GM21786 (cell line): ENCODE measurements at regions not wholly inside any gene's neighbourhood (a gene's known extent, or its start where the extent isn't known, plus 50 kb on each side); places are given as distances from the start of the nearest gene placed in this dataset.

Experiments
- ATAC-seq: cut with Tn5 transposase; IDR thresholded peaks from one replicate; pipeline ENCODE4 v1.9.1; 2021; ENCODE audit not compliant: unreplicated experiment

DNA sequence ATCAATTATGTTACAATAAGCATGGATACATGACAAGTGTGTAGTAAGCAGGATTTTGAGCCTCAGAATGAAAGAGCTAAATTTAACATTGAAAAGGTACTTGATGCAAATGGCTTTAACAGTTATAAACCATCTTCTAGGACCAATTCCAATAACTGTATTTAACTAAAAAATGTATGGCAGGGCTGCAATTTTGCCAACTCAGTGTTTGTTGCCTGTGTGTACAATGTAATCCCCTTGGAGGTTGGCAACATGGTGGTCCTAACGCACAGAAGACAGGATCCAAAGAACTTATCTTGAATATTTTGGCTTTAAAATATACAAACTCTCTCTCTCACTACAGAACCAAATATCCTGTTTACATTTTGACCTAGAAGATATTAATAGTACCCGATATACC, 2314.1 kb downstream of the LRRC4C start:
- no peak for ATAC-seq

GRCh38 chr11:39144351-39145130, 2314.9 kb downstream of the LRRC4C start:
- no peak for ATAC-seq

GRCh38 chr11:39139581-39139980, 2319.9 kb downstream of the LRRC4C start:
- ATAC-seq = no peak

- no peak for ATAC-seq
Observed at GRCh38 chr11:39120890-39121289, 2338.6 kb downstream of the LRRC4C start.

GRCh38 chr11:39113606-39114005, 2345.8 kb downstream of the LRRC4C start:
- no peak for ATAC-seq

DNA sequence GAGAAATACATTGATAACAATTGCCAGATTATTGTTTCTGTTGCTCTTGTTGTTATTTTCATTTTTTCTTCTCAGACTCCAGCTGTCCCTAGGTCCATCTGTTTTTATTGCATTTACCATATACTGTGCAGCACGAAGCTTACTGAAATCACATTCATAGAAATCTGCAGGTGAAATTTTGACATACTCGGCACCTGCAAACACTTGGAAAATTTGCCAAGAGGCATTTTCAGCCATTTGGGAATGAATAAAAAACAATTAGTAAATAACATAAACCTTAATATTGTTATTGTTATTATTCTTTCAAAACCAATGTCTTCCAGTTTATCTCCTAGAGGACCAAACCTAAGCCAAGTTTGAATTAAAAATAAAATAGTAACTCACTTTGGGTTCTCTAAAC, 2357.2 kb downstream of the LRRC4C start:
- no peak for ATAC-seq

DNA sequence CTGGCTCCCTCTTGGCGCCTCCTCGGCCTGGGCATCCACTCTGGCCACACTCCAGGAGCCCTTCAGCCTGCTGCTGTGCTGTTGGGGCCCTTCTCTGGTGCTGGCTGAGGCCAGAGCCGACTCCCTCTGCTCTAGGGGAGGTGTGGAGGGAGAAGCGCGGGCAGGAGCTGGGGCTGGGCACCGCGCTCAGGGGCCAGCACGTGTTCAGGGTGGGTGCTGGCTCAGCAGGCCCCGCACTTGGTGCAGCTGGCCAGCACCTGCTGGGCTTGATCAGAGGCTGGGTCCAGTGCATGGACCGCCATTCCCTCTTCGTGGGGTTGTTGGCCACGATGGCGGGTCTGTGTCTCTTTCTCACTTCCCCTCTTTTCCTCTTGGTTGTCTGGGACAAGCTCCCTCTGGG, 2381.0 kb downstream of the LRRC4C start:
- ATAC-seq = no peak

- no peak for ATAC-seq
Observed at GRCh38 chr11:39037611-39038010, 2421.8 kb downstream of the LRRC4C start.

GRCh38 chr11:39036021-39036420, 2423.4 kb downstream of the LRRC4C start:
- ATAC-seq = no peak

GRCh38 chr11:39021539-39021938, 2423.5 kb upstream of the RAG2 start:
- ATAC-seq = no peak

GRCh38 chr11:39011797-39012196, 2413.8 kb upstream of the RAG2 start:
- no peak for ATAC-seq

- no peak for ATAC-seq
Observed at GRCh38 chr11:38990841-38991240, 2392.8 kb upstream of the RAG2 start.

DNA sequence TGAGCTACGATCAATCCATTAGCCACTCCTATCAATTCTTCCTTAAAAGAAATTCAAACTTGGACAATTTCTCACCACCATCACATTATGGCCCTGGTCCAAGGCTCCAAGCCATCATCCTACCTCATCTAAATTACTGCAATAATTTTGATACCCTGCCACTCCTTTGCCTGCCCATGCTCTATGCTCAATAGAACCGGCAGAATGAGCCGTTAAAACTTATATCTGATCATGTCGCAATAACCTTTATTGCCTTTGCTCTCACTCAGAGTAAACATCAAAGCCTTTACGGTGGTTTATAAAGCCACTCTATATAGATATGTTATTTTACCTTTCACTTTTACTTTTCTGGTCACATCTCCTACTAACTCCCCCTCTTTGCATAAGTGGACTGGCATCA, 2392.1 kb upstream of the RAG2 start:
- ATAC-seq = no peak

DNA sequence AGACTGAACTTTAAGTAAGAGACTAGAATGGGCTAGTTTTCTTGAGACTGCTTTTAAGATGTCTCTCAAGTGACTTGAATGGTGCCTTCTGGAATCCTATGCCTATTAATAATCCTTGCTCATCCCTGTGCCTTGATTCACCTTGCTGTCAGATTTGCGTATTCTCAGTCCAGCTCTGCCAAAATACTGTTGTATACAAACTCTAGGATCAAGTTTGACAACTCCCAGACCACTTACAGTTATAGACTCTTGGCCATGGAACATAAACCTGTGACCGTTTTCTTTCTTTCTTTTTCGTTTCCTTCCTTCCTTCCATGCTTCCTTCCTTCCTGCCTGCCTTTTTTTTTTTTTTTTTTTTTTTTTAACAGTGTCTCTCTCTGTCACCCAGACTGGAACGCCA, 2390.9 kb upstream of the RAG2 start:
- no peak for ATAC-seq

DNA sequence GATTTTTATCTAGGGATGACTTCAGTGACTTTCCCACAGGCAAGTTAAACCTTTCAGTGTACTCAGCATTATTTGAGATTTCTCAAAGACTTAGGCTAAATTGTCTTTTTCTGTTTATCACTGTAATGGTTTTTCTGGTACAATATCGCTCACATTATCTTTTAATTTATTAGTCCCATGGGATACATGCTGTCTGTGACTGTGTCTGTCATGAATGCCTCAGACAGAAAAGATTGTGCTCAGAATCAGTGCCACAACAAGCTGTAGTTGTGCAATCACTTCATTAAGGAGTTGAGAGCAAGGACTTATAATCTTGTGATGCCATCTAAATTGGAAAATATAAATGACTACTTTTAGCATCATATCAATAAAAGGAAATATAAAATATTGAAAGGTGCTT, 2374.2 kb upstream of the RAG2 start:
- ATAC-seq = no peak

- ATAC-seq = no peak
Observed at GRCh38 chr11:38971141-38971540, 2373.1 kb upstream of the RAG2 start.

DNA sequence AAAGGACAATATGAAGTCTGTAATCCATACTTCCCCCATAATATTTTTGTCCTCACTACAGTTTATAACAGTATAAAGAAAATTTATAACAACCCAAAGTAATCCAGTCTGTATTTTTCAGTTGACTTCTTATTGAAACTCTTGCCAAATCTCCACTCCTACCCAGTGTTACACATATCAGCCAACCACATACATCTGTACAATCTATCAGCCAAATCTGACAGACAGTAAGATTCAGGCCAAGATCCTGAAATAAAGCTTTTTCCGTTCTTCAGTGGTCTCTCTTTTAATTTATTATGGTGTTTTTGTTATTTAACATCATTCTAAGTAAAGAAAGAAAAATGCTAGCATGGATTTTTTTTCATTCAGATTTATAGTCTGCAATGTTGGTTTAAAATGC, 2370.9 kb upstream of the RAG2 start:
- no peak for ATAC-seq

- ATAC-seq = no peak
Observed at GRCh38 chr11:38952698-38953097, 2354.7 kb upstream of the RAG2 start.

GRCh38 chr11:38950867-38951266, 2352.8 kb upstream of the RAG2 start:
- ATAC-seq = no peak

DNA sequence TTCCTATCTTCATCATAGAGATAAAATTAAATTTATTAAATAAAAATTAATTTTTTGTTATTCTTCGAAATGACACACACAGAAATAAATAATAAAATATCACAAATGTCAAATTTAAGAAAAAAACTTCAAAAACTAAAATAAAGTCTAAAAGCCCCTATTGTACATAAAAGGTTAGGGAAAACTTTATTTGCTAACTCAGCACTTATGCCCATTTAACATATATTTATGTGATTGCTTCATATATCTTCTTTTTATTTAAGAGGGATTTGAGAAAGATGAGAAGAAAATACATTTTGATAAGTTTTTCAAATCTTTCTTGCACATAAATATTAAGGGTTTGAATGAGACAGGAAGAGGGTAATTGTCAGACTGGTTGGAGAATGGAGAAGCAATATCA, 2350.4 kb upstream of the RAG2 start:
- no peak for ATAC-seq

- ATAC-seq = no peak
Observed at GRCh38 chr11:38937709-38938108, 2339.7 kb upstream of the RAG2 start.

GRCh38 chr11:38935941-38936340, 2337.9 kb upstream of the RAG2 start:
- ATAC-seq = no peak

GRCh38 chr11:38927993-38928392, 2330.0 kb upstream of the RAG2 start:
- no peak for ATAC-seq
